HG02610 (cell line): ENCODE measurements at regions not wholly inside any gene's neighbourhood (a gene's known extent, or its start where the extent isn't known, plus 50 kb on each side); places are given as distances from the start of the nearest gene placed in this dataset.
"Not testable (repeated sequence)": the region's sequence is repeated elsewhere in the genome, so short reads cannot be mapped to it uniquely, and the experiment has no call there.

Experiments
- ATAC-seq: cut with Tn5 transposase; IDR thresholded peaks from one replicate; pipeline ENCODE4 v1.9.1; 2021; ENCODE audit warnings: mild to moderate bottlenecking, moderate library complexity; ENCODE audit not compliant: unreplicated experiment

DNA sequence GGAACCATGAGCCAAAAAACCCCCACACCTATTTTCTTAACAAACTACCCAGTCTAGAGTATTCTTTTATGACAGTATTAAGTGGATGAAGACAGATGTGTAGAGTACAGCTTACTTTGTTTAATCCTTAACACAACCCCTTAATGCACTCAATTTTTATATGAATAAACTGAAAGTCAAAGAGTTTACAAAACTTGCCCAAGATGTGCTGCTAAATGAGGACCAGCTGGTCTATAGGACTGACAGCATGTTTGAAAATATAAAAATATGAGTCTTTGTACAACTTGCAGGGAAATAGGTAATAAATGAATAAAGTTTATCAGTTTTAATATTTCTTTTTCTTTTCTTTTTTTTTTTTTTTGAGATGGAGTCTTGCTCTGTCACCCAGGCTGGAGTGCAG, 102.3 kb downstream of the ZFY start:
- no peak for ATAC-seq

DNA sequence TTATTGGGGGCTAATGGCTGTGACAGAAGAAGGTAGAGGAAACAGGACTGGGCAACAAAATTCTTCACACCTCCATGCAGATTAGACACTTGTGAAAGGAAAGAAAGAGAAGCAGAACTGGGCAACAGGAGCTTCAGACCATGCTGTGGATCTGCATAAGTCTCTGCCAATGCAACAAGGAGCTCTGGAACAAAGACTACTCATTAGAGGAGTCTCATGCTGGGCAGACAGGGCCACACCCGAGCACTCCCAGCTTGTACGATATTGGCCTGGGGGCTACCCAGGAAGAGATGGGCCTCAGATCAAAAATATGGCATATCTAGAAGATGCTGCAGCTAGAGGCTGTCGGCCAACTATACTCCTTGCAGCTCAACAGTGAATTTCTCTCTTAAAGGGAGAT, 105.2 kb downstream of the ZFY start:
- no peak for ATAC-seq

DNA sequence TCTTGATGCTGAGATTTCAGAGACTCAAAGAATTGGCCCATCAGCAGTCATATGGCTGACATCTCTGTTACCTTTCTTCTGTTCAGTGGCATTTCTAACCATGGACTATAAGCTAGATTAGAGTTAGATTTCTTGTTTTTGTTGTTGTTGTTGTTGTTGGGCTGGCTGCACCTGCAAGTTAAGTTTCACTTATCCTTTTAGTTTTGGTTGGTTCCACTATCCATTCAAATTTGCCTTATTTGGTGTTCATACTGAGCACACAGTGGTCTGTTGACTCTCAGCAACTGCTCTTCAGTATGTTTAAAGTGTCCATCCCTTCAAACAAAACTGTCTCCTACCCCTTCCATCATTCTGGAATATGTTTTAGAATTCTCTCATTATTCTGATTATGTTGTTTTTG, 106.8 kb downstream of the ZFY start:
- ATAC-seq: no peak

DNA sequence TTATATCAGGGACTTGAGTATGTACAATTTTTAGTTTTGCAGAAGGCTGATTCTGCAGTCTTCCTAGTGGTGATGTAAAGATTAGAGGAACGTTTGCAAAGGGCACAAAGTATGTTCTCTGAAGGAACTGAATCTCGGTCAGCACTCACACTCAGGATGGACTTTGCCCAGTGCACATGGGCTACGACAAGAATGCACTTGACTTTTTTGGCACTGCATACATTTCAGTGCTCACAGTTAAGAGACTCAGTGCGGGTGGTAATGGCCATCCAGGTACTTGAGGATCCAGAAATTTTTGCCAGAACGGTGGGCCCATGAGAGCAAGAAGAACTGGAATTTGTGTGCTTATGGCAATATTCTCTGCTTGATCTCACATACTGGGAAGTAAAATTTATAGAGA, 107.7 kb downstream of the ZFY start:
- no peak for ATAC-seq

DNA sequence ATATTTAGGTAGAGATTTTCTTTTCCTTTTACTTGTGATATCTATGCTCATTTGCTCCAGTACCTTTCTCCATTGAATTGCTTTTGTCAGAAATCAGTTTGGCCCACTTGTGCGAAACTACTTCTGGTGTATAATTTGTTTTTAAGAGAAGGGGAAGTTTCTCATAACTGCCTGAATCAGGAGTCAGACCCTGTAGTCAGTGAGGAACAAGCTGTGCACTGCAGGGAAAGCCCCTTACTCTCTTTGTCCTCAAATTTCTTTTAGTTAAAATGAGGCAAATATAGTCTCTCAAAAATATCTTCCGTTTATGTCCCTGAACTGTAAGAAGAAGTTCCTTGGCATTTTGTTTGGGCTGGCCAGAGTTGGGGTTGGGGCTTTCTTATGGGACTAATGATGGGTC, 109.9 kb downstream of the ZFY start:
- ATAC-seq: no peak

DNA sequence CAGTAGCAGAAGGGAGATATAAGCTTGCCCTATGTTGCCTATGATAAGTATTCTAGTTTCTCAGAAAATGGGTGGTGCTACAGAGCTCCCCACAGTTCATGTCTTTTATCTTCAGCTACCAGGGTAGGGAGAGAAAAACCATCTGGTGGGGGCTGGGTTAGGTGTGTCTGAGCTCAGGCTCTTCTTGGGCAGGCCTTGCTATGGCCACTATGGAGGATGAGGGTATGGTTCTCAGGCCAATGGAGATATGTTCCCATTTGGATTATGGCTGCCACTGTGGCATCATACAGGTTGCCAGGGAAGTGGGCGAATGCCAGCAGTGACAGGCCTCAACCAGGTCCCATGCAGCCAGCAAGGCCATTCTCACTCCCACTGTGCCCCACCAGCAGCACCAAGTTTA, 120.3 kb downstream of the ZFY start:
- ATAC-seq: not testable (repeated sequence)

DNA sequence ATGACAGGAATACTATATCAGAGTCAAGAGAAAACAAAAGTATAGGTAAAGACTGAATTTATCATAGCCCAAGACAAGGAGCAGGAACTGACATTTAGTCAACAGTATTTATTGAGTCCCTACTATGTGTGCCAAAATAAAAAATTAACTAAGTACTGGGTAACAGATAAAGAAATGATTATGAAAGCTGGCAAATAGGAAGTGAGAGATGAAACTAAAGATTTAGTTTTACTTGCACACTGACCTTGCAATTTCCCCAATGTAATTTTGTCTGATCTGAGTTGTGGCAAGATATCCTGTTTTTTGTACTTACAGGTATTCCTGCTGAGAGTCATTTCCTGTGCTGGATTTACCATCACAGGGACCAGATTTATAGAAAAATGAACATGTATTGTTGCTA, 123.2 kb downstream of the ZFY start:
- ATAC-seq: not testable (repeated sequence)

DNA sequence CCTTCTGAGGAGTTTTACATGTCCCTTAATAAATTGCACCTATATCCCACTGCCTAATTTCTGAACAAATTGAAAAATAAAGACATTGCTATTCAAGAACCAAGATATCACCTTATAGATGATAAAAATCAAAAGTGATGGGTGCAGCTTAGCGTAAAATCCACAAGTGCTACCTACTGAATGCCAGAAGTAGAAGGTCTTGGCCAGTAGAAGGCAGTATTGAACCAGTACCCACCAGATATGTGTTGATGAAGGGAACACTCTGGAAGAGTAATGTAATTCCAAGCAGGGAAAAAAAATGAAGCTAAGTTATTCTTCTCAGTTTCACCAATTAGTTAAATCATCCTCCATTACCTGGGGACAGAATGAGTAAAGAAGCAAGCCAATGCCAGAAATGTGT, 125.5 kb downstream of the ZFY start:
- not testable (repeated sequence) for ATAC-seq

DNA sequence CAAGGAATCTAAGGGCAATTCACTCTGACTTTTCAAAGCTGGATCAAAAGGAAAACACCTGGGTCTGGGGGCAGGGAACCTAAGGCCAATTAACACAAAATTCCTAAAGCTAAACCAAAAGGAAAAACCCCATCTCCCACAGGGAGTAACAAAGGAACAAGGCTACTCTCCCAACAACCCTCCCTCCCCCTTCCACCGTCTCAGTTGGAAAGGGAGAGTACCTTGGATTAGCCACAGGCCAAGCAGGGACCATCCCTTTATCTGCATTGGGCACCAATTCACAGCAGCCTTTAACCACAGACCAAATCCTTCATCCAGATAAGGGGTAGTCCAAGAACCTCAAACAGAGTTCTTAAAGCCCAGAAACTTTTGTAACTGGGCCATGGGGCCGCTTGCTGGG, 153.0 kb downstream of the ZFY start:
- ATAC-seq: not testable (repeated sequence)

DNA sequence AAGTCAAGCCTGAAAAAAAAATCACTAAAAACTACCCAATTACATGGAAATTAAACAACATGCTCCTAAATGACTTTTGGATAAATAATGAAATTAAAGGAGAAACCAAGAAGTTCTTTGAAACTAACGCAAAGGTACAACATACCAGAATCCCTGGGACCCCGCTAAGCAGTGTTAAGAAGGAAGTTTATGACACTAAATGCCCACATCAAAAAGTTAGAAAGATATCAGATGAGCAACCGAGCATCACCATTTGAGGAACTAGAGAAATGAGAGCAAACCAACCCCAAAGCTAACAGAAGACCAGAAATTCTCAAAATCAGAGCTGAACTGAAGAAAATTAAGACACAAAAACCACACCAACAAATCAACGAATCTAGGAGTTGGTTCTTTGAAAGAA, 173.5 kb downstream of the ZFY start:
- not testable (repeated sequence) for ATAC-seq

DNA sequence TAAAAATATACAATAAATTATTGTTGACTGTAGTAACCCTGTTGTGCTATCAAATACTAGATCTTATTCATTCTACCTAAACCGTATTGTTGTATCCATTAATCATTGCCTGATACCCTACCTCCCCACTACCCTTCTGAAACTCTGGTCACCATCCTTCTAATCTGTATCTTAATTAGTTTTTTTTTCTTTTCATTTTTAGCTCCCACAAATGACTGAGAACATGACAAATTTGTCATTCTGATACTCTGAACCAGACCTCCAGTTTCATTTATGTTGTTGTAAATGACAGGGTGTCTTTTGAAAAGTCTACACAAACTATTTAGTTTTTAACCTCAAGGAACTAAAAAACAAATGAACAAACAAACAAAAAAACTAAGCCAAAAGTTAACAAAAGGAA, 185.1 kb downstream of the ZFY start:
- ATAC-seq: peak; percentile 85

DNA sequence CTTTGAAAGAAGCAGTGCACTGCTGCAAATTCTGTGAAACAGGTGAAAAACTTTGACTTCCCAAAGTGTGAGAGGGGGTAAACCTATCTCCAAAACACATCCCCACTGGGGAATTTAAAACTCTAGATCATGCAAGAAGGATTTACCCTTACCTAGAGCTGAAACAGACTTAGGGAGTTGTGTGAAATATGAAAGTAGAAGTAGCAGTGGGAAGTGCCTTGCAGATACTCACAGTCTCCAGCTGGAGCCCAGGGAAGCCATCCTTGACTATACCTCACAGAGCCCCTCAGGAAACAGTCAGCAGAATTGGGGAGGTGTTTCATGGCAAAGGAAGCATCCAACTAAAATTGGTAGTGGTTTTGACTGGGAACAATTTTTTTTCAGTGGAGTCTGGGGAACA, 185.5 kb downstream of the ZFY start:
- peak; percentile 77 for ATAC-seq

DNA sequence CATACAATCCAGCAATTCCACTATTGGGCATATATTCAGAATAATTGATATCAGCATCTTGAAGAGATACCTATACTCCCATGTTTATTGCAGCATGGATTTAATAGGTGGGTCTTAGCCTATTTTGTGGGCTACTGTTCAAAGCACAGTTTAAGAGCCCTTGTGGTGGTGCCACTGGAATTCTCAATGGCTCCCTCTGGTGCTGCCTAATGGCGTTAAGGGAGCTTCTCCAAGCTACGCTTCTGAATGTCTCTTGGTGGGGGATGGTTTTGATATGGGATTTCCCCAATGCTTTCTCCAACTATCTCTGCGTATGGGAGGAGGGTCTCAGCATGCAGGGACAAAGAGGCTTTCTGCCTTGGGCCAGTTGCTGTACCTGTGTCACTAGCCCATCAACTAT, 188.3 kb downstream of the ZFY start:
- not testable (repeated sequence) for ATAC-seq

DNA sequence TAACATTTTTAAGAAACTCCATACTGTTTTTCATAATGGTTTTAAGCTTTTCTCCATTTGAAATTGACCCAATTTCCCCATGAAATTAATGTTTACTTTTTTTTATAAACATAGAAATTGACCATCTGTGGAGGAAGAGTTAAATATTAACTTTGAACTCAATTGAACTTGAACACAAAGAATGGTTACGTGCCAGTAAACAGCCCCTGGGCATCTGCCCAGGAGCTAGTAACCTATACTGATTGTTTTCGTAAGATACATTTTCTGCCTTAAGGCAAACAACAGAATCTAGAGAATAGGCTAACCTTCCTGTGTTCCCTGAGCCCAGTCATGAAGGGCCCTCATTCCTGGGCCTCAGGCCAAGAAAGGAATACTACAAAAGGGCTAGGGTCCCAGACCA, 235.9 kb downstream of the ZFY start:
- not testable (repeated sequence) for ATAC-seq

DNA sequence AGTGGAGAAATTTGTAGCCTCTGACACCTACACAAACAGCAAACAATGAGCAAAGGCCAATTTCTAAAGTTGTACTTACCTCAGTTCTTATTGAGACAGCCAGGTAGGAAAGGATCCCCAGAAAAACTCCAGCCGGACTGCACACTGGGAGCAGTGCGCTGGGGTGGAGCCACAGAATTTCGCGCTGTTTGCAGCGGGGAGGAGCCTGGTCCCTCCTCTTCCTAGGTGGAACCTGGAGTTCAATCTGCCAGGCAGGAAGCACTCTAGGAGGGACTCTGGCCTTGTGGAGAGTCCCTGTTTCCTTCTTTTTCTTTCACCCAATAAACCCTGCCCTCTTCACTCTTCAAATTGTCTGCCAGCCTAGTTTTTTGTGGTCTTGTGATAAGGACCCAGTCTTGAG, 259.9 kb downstream of the ZFY start:
- ATAC-seq: not testable (repeated sequence)

DNA sequence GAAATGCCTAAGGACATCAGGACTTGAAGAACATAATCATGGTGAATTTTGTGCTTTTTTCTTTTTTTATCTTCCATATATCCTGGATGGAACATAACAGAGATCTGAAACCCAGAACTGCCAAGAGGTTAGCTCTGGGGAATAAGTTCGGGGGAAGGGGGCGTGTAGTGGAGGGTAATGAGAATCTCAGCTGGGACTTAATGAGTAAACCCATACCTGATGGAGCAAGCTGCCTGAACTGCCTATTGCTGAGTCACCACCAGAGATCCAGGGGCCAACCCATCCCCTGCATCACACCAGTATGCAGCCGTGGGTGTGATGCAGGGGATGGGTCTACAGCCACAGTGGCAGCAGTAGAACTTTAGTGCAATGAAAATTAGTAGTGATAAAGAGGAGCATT, 267.1 kb downstream of the ZFY start:
- not testable (repeated sequence) for ATAC-seq

DNA sequence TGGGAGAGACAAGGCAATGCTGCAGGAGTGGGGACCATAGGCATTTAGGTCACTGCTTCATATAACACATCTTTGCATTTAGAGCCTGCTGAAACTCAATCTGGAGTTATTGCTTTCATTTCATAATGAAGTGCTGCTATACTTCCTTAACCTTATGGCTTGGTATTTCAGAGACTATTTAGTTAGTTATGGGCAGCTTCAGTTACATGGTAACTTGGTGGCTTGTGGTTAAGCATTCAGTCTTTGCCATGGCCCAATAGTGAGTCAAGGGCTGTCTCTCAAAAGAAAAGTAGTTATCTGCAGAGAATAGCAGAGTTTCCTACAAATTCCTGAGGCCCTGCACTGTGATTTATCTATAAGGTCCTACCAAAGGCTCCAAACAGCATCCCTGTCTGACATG, 271.6 kb downstream of the ZFY start:
- not testable (repeated sequence) for ATAC-seq

DNA sequence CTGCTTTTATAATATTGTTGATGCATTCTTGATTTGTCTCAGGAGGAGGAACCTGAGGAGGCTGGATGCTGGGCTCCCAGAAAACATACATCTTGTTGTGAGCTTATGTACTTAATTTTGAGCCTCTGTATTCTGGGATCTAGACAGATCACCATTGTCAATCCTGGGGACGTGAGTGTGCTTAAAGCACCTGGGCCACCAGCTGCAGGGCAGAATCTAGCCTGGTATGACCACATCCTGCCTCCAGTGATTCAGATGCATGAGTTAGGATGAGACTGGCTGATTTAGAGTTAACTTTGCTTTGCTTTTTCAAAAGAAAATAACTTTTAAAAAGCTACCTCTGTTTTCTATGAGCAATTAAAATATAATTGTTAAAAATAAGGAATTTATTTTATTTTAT, 278.0 kb downstream of the ZFY start:
- ATAC-seq: peak; percentile 59

DNA sequence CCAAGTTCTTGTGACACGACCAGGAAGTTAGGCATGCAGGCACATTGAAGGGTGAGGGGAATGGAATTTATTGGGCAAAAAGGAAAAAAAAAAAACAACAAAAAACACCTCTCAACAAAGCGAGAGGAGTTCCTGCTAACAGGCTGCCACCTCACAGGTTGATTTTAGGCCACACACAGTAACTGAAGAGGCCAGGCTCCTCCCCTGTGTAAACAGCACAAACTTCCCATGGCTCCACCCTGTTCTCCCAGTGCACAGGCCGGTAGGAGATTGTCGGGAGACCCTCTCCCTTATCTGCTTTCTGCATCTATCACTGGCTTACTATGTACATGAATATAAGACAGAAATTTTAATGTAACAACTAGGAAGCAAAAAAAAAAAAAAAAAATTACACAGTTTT, 283.0 kb downstream of the ZFY start:
- peak; percentile 49 for ATAC-seq

DNA sequence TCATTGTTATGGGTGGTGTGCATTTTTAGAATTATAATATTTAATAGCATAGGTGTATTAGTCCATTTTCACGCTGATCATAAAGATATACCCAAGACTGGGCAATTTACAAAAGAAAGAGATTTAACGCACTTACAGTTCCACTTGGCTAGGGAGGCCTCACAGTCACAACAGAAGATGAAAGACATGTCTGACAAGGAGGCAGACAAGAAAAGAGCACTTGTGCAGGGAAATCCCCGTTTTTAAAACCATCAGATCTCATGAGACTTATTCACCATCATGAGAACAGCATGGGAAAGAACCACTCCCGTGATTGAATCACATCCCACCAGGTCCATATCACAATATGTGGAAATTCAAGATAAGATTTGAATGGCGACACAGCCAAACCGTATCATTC, 283.4 kb downstream of the ZFY start:
- ATAC-seq: peak; percentile 69

DNA sequence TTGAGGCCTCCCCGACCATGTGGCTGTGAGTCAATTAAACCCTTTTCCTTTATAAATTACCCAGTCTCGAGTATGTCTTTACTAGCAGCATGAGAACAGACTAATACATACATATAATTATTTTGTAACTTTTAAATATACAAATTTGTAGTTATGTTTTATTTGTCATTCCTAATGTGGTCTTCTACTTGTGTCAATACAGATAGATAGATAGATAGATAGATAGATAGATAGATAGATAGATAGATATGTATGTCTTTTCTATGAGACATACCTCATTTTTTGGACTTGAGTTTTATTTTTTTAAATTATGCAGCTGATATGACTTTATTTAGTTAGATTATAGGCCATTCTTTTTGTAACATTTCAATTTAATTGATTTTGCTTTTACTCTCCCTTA, 316.0 kb upstream of the TGIF2LY start:
- ATAC-seq: not testable (repeated sequence)

DNA sequence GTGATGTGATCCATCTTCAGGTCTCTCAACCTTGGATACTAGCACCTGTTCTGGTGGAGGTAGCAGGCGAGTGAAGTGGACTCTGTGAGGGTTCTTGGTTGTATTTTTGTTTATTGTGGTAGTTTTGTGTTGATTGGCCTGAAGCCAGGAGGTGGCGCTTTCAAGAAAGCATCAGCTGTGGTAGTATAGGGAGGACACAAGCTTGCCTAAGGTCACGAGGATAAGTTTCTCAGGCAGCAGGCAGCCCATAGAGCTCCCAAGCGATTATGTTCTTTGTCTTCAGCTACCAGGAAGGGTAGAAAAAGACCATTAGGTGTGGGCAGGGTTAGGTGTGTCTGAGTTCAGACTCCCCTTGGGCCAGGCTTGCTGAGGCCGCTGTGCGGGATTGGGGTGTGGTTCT, 290.8 kb upstream of the TGIF2LY start:
- ATAC-seq: not testable (repeated sequence)

DNA sequence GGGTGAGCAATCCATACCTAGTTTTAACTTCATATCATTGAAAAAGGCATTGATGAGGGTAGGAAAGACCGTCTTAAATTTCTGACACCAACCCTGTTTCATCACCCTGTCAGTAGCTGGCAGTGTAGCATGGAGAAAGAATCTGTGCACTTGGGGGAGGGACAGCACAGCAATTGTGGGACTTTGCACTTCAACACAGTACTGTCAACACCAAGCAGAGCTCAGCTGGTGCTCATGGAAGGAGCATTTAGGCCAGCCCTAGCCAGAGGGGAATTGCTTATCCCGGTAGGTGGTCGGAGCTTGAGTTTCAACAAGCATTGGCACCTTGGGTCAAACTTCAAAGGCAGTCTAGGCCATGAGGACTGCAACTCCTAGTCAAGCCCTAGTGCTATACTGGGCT, 281.6 kb upstream of the TGIF2LY start:
- not testable (repeated sequence) for ATAC-seq

DNA sequence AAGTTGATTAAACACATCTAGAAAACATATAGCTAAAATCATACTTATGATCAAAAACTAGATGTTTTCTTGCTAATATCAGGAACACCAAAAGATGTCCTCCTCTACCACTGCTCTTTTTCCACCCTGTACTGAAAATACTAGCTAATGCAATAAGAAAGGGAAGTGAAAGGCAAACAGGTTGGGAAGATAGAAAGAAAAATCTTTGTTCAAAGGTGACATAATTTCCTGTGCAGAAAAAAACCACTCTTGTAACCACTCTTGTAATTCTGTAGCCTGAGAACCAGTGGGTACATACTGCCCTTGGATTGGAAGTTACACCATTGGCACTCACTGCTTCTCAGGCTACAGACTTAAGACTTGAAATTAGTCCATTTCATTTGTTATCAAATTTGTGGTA, 258.9 kb upstream of the TGIF2LY start:
- ATAC-seq: peak; percentile 66
